Testis (tissue), 2 donors: ENCODE measurements at regions not wholly inside any gene's neighbourhood (a gene's known extent, or its start where the extent isn't known, plus 50 kb on each side); places are given as distances from the start of the nearest gene placed in this dataset.

Source experiments
- DNase-seq: peaks from one replicate; pipeline ENCODE4 v3.0.0-alpha.2; 2019
- H3K27ac ChIP-seq, 2 donors: fragments of 200-600 bp; sonication (generic); one replicate each; pipeline ENCODE4 v1.5.1; 2019
- H3K27me3 ChIP-seq: fragments of 200-600 bp; sonication (generic); one replicate; pipeline ENCODE4 v1.5.1; 2019
- H3K36me3 ChIP-seq: fragments of 200-600 bp; sonication (generic); one replicate; pipeline ENCODE4 v1.5.1; 2017; ENCODE audit warnings: low read depth; ENCODE audit errors: missing control alignments
- H3K4me1 ChIP-seq: fragments of 200-600 bp; sonication (generic); one replicate; pipeline ENCODE4 v1.5.1; 2019
- H3K4me3 ChIP-seq, 2 donors: fragments of 200-600 bp; sonication (generic); one replicate each; pipeline ENCODE4 v1.5.1; 2017 to 2019
- H3K9me3 ChIP-seq: fragments of 200-600 bp; sonication (generic); one replicate; pipeline ENCODE4 v1.5.1; 2017
- CTCF ChIP-seq, 3 experiments: fragments of 450-650 bp in 2 of 3; fragments of 200-600 bp in 1 of 3; sonication (generic) in 1 of 3; IDR thresholded peaks; one replicate each; pipeline ENCODE4 v1.5.1; 2016 to 2019; ENCODE audit warnings: antibody characterized with exemption in 3 of 3, mild to moderate bottlenecking in 2 of 3, moderate library complexity in 1 of 3
- POLR2A ChIP-seq: fragments of 450-650 bp; IDR thresholded peaks from one replicate; pipeline ENCODE4 v1.6.1; 2017; ENCODE audit warnings: antibody characterized with exemption, mild to moderate bottlenecking, moderate library complexity
- WGBS, 2 donors: methylation state at CpG; one replicate each; pipeline ENCODE4 v1.1.5; 2018; 5-methylcytosine and 5-hydroxymethylcytosine counted together
- intact Hi-C: fragments of 100-400 bp; cut with DNase I; formaldehyde crosslinking; loops from one replicate; pipeline ENCODE4 v1.15.1; 2023; ENCODE audit warnings: low total_unique reads

GRCh38 chr15:38695249-38696108 is 130.9 kb upstream of the RASGRP1 start:
- TF ChIP-seq POLR2A, result no peak
- no peak for TF ChIP-seq CTCF (IDR thresholded peaks at IDR 0.05)
- no peak overlapping the region for H3K27ac ChIP-seq
- intact Hi-C loops, result no loop called here
- 87 to 91% methylated on average over 4 of the region's 4 CpGs for WGBS, 2 donors
- no peaks in the 10 kb centered on the region for H3K9me3 ChIP-seq
- DNase-seq, result no peak
- H3K36me3 ChIP-seq, result no peaks in the 10 kb centered on the region
- H3K4me1 ChIP-seq, result no peaks in the 10 kb centered on the region
- no peaks in the 10 kb centered on the region for H3K27me3 ChIP-seq
- no peak overlapping the region for H3K4me3 ChIP-seq

- intact Hi-C loops, result no loop called here
- H3K36me3 ChIP-seq, result no peaks in the 10 kb centered on the region
Measured at GRCh38 chr15:38696109-38696727, 131.6 kb upstream of the RASGRP1 start.

GRCh38 chr15:38696790-38697495 is 132.3 kb upstream of the RASGRP1 start:
- H3K9me3 ChIP-seq, result no peaks in the 10 kb centered on the region
- no peak overlapping the region for H3K27ac ChIP-seq
- H3K27me3 ChIP-seq, result no peaks in the 10 kb centered on the region
- H3K36me3 ChIP-seq, result no peaks in the 10 kb centered on the region
- no peaks in the 10 kb centered on the region for H3K4me1 ChIP-seq
- 84 to 88% methylated on average over 1 of the region's 1 CpG for whole genome bisulfite sequencing, 2 donors
- no peak for DNase-seq
- H3K4me3 ChIP-seq, result no peak overlapping the region
- TF ChIP-seq CTCF (IDR thresholded peaks at IDR 0.05) (no peak), POLR2A (no peak)
- intact Hi-C loops, result no loop called here

More at GRCh38 chr15:38696109-38696727, 131.6 kb upstream of the RASGRP1 start:
- no peak for TF ChIP-seq POLR2A
- no peak for TF ChIP-seq CTCF (IDR thresholded peaks at IDR 0.05)
- no peak for DNase-seq
- 79% methylated on average over 4 to 7 of the region's 7 CpGs for WGBS, 2 donors
- H3K4me1 ChIP-seq, result no peaks in the 10 kb centered on the region
- no peak overlapping the region for H3K27ac ChIP-seq
- H3K27me3 ChIP-seq, result no peaks in the 10 kb centered on the region
- no peak overlapping the region for H3K4me3 ChIP-seq
- H3K9me3 ChIP-seq, result no peaks in the 10 kb centered on the region

- Histone ChIP-seq H3K27me3 (no peaks in the 10 kb centered on the region), H3K4me3 (no peak overlapping the region), H3K9me3 (no peaks in the 10 kb centered on the region), H3K36me3 (no peaks in the 10 kb centered on the region), H3K4me1 (no peaks in the 10 kb centered on the region), H3K27ac (no peak overlapping the region)
- TF ChIP-seq POLR2A (no peak), CTCF (IDR thresholded peaks at IDR 0.05) (no peak)
- 77 to 82% methylated on average over 4 of the region's 4 CpGs for WGBS, 2 donors
- intact Hi-C loops, result no loop called here
- no peak for DNase-seq
Measured at GRCh38 chr15:38698254-38698653, 133.6 kb upstream of the RASGRP1 start.
